ENCODE measurements at regions not wholly inside any gene's neighbourhood (a gene's known extent, or its start where the extent isn't known, plus 50 kb on each side); places are given as distances from the start of the nearest gene placed in this dataset.

DNA sequence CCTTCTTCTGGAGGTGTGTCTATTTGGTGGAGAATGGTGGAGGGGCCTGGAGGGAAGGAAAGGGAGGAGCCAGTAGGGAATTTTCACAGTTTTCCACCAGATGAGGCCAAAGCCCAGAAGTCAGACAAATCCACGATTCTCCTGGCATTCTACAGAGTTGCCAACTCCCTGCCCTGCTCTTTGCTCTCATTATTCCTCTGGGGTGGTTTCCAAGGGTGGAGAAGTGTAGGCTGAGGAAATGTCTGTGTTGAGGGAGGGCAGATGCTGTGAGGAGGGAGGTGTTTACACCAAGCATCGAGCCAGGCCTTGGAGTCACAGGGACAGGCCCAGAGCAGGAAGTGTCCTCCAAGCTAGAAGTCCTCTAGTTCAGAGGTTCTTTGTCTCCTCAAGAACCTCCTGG lies 124.1 kb upstream of the LGALSL start:
- TF ChIP-seq, protein P1, sequence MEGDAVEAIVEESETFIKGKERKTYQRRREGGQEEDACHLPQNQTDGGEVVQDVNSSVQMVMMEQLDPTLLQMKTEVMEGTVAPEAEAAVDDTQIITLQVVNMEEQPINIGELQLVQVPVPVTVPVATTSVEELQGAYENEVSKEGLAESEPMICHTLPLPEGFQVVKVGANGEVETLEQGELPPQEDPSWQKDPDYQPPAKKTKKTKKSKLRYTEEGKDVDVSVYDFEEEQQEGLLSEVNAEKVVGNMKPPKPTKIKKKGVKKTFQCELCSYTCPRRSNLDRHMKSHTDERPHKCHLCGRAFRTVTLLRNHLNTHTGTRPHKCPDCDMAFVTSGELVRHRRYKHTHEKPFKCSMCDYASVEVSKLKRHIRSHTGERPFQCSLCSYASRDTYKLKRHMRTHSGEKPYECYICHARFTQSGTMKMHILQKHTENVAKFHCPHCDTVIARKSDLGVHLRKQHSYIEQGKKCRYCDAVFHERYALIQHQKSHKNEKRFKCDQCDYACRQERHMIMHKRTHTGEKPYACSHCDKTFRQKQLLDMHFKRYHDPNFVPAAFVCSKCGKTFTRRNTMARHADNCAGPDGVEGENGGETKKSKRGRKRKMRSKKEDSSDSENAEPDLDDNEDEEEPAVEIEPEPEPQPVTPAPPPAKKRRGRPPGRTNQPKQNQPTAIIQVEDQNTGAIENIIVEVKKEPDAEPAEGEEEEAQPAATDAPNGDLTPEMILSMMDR (IDR thresholded peaks at IDR 0.05; ENCODE audit: low read depth, low read length) = no peak
- no peak for DNase-seq (ENCODE audit: low read depth, low spot score)
- in situ Hi-C loops (cut with HindIII; ENCODE audit: low sequenced_read_pairs) = no loop called here
- no peak overlapping the region for H3K4me3 ChIP-seq (ENCODE audit: low read depth, low read length)

DNA sequence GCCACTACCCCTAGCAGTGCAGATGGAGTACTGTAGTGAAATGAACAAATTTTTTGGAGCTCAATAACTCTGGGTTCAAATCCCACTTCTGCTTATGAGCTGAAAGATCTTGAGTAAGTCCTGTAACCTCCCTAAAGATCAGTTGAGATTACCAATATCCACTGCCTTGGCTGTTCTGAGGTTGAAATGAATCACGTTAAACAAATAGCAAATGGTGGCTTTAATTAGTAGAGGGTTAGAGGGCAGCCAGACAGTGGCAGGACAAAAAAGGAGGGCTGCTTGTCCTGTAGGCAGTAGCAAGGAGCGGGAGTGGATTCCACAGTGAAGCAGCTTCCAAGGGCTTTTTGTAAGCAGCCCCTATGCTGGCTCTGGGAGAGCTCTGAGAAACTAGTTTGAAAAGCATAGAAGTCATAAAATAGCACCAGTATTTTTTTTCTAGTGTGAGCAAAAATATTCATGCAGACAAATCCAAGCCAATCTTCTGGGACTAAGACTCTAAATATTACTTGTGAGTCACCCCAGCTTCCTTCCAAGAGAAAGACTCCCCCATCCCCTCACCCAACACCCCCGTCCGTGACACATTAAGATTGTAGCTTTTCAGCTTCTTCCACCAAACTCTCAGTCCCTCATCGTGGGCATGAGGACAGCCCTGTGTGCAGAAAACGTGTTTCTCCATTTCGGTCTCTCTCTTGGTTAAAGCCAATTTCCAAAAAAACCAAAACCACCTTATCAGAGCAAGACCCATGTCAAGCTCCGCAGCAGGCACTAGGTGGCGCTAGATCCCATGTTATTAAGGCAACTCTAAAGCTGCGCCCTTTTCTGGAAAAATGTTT lies 123.5 kb upstream of the LGALSL start:
- H3K4me3 ChIP-seq (ENCODE audit: low read depth, low read length) = peak overlapping the region; percentile 30
- in situ Hi-C loops (cut with HindIII; ENCODE audit: low sequenced_read_pairs) = no loop called here
- DNase-seq (ENCODE audit: low read depth, low spot score) = peak; percentile 88
- TF ChIP-seq, protein P1 (IDR thresholded peaks at IDR 0.05; ENCODE audit: low read depth, low read length) = peak; percentile 88

DNA sequence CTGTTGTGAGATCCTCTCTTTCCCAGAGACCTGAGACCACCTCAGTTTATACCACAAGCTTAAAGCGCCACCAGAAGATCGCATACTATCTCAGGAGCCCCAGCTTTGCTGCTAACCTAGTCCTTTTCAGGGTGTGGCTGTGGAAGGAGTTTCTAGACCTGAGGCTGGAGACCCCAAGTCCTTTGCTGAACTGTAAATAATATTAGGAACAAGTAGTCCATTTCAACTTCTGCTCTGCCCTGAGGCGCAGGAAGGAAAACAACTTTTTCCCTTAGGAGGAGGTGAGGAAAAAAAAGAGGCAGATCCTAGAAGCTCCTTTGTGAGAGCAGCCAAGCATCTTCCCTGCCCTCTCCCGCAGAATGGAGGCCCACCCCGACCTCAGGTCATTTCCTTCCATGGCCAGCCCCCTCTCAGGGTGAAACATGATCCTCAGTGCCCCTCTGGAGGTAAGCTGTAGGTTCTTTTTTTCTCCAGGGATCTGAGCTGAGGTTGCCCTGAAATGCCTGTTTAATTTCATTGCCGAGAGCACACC lies 122.8 kb upstream of the LGALSL start:
- no peak for DNase-seq (ENCODE audit: low read depth, low spot score)
- TF ChIP-seq, protein P1 (IDR thresholded peaks at IDR 0.05; ENCODE audit: low read depth, low read length) = no peak
- in situ Hi-C loops (cut with HindIII; ENCODE audit: low sequenced_read_pairs) = no loop called here
- no peak overlapping the region for H3K4me3 ChIP-seq (ENCODE audit: low read depth, low read length)

DNA sequence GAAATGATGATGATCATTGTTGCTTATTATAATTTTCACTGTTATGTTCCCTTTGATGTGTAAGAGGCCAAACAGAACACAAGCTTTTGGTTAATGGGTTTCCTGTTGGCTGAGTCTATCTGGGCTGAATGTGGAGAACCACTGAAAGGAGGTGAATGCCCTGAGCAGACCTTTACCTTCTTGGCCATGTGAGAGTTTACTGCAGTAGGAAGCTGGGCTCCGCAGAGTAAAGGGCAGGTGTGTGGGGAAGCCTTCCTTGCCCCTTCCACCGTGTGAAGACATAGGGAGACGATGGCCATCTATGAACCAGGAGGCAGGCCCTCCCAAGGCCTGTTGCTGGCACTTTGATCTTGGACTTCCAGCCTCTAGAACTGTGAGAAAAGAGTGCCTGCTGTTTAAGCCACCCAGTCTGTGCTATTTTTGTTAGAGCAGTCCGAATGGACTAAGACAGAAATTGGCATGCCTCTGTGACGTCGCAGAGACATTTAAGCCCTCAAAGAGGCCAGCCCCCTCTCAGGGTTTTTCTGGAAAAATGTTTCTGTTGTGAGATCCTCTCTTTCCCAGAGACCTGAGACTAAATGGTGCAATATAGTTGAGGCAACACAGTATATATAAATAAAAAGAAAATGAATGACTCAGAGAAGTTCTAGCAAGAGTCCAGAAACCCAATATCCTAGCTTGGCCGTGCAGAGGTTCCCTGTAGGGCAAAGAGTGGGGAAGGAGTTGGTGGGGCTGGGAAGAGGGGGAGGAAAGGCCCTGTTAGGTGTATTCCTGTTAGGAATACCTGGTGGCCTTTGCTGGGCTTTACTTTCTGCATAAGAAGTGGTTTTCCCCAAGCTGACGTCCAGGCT lies 121.9 kb upstream of the LGALSL start:
- in situ Hi-C loops (cut with HindIII; ENCODE audit: low sequenced_read_pairs) = no loop called here
- DNase-seq (ENCODE audit: low read depth, low spot score) = no peak
- TF ChIP-seq, protein P1 (IDR thresholded peaks at IDR 0.05; ENCODE audit: low read depth, low read length) = no peak
- no peak overlapping the region for H3K4me3 ChIP-seq (ENCODE audit: low read depth, low read length)

DNA sequence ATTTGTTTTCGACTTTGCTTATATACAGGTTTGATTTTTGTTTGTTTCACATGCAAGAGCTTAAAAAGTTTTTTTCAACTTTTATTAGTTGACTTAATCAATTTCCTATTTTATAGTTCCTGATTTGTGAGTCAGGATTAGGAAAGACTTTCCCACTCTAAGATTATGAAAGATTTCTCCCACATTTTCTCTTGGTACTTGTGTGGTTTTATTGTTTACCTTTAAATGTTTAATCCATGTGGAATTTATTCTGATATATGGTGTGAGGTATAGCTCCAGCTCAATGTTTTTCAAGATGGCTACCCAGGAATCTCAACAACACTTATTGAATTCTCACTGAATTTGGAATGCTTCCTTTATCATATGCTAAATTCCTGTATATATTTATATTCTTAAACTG lies 117.8 kb upstream of the LGALSL start:
- in situ Hi-C loops (cut with HindIII; ENCODE audit: low sequenced_read_pairs) = no loop called here
- H3K4me3 ChIP-seq (ENCODE audit: low read depth, low read length) = no peak overlapping the region
- DNase-seq (ENCODE audit: low read depth, low spot score) = no peak
- TF ChIP-seq, protein P1 (IDR thresholded peaks at IDR 0.05; ENCODE audit: low read depth, low read length) = no peak

DNA sequence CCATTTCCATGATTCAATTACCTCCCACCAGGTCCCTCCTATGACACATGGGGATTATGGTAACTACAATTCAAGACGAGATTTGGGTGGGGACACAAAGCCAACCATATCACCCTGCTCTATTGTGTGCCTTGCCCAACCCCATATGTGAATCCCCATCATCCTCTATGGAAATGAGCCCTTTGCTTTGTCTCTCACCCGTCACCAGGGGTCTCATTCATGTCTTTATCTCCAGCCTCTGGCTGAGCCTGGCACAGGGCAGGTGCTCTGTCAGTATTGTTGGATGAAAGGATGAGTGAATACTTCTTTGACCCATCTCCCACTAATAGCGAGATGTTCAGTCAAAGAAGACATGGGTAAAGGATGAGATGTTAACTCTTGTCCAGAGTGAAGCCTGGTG lies 116.6 kb upstream of the LGALSL start:
- DNase-seq (ENCODE audit: low read depth, low spot score) = no peak
- no peak overlapping the region for H3K4me3 ChIP-seq (ENCODE audit: low read depth, low read length)
- TF ChIP-seq, protein P1 (IDR thresholded peaks at IDR 0.05; ENCODE audit: low read depth, low read length) = no peak
- in situ Hi-C loops (cut with HindIII; ENCODE audit: low sequenced_read_pairs) = no loop called here
